HFFc6 (cell line): ENCODE measurements at regions not wholly inside any gene's neighbourhood (a gene's known extent, or its start where the extent isn't known, plus 50 kb on each side); places are given as distances from the start of the nearest gene placed in this dataset.

Experiments
- DNase-seq: peaks from one replicate; pipeline ENCODE4 v3.0.0-alpha.2; 2018
- H3K27ac Mint-ChIP-seq: 2 replicates; pipeline ENCODE4 v1.8.0; 2020; ENCODE audit warnings: mild to moderate bottlenecking, mixed read lengths
- H3K27me3 Mint-ChIP-seq: 2 replicates; pipeline ENCODE4 v1.8.0; 2021; ENCODE audit warnings: mild to moderate bottlenecking, moderate library complexity, mixed read lengths; ENCODE audit not compliant: insufficient read depth
- H3K36me3 Mint-ChIP-seq: 2 replicates; pipeline ENCODE4 v1.8.0; 2021; ENCODE audit warnings: low read depth, mixed read lengths
- H3K4me1 Mint-ChIP-seq: 2 replicates; pipeline ENCODE4 v1.8.0; 2020; ENCODE audit warnings: low read depth, mixed read lengths
- H3K4me3 Mint-ChIP-seq: 2 replicates; pipeline ENCODE4 v1.8.0; 2020; ENCODE audit warnings: mild to moderate bottlenecking, moderate library complexity, mixed read lengths
- H3K9me3 Mint-ChIP-seq: 2 replicates; pipeline ENCODE4 v1.8.0; 2020; ENCODE audit warnings: mild to moderate bottlenecking, mixed read lengths
- TF ChIP-seq, protein P1 (sequence below): fragments of 200-600 bp; sonication (generic); IDR thresholded peaks from 2 replicates; pipeline ENCODE4 v1.5.0; 2021; ENCODE audit warnings: antibody characterized with exemption, mild to moderate bottlenecking

DNA sequence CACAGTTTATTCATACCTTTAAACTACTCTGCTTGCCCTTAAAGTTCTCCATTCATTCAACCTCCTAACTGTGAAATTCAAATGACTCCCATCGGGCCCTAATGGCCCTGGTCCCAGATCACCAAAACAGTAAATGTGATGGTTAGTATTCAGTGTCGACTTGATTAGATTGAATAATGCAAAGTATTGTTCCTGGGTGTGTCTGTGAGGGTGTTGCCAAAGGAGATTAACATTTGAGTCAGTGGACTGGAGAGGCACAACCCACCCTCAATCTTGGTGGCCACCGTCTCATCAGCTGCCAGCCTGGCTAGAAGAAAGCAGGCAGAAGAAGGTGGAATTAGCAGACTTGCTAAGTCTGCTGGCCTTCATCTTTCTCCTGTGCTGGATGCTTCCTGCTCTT lies 80.1 kb upstream of the PLXNA4 start:
- Mint-ChIP-seq H3K36me3 (no peaks in the 10 kb centered on the region), H3K27ac (no peak overlapping the region), H3K27me3 (peaks cover 26% of the 10 kb centered on the region), H3K9me3 (no peaks in the 10 kb centered on the region; the same call in 1 of the 2 replicates), H3K4me1 (peaks cover 9% of the 10 kb centered on the region), H3K4me3 (no peak overlapping the region)
- TF ChIP-seq, protein P1, sequence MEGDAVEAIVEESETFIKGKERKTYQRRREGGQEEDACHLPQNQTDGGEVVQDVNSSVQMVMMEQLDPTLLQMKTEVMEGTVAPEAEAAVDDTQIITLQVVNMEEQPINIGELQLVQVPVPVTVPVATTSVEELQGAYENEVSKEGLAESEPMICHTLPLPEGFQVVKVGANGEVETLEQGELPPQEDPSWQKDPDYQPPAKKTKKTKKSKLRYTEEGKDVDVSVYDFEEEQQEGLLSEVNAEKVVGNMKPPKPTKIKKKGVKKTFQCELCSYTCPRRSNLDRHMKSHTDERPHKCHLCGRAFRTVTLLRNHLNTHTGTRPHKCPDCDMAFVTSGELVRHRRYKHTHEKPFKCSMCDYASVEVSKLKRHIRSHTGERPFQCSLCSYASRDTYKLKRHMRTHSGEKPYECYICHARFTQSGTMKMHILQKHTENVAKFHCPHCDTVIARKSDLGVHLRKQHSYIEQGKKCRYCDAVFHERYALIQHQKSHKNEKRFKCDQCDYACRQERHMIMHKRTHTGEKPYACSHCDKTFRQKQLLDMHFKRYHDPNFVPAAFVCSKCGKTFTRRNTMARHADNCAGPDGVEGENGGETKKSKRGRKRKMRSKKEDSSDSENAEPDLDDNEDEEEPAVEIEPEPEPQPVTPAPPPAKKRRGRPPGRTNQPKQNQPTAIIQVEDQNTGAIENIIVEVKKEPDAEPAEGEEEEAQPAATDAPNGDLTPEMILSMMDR = no peak
- no peak for DNase-seq

DNA sequence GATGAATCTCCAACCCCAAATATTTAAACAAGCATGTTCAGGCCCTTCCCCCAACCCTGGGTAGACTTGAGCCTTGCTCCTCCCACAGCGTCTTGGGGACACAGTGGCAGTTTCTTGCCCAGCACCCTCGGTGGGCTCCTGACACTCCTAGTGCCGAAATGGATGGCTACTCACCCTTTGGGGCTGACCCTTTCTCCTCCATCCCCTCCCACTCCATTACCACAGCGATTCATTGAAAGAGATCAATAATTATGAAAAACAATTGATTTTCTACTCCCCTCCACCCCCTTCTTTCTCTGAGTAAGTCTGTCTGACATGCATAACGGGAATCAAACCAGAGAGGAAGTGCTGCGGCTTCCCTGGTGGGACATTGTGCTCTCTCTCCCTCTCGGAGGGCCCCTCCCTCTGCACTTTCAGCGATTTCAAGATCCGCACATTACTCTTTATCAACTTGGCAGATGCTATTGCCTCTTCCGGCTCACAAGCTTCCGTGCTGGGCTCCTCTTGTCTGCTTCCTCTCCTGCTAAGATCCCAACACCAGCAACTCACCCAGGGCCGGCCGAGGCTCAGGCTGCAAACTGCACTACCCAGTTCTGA lies 79.0 kb upstream of the PLXNA4 start:
- DNase-seq = no peak
- TF ChIP-seq, protein P1 = no peak
- Mint-ChIP-seq H3K27ac (no peak overlapping the region), H3K36me3 (no peaks in the 10 kb centered on the region), H3K4me3 (peak overlapping the region; percentile 47; the same call in 1 of the 2 replicates), H3K27me3 (peaks cover 26% of the 10 kb centered on the region), H3K4me1 (peaks cover 19% of the 10 kb centered on the region), H3K9me3 (no peaks in the 10 kb centered on the region; the same call in 1 of the 2 replicates)

DNA sequence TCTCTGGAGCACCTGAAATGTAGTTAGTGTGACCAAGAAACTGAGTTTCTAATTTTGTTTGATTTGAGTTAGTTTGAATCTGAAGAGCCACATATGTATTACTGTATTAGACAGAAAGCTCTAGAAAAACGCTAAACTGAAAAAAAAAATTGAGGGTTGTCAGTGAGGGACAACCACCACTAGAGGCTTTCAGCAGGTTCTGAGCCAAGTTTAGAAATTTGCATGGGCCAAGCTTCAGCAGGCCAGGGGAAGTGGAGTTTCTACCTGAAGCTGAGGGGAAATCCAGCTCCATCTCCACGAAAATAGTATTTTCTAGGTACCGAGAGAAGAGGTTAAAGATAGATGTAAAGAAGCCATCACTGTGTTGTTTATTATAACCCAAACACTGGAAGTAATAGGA lies 77.9 kb upstream of the PLXNA4 start:
- no peaks in the 10 kb centered on the region for H3K36me3 Mint-ChIP-seq
- TF ChIP-seq, protein P1 = peak; percentile 68
- no peak for DNase-seq
- no peak overlapping the region for H3K27ac Mint-ChIP-seq
- no peak overlapping the region for H3K4me3 Mint-ChIP-seq
- H3K9me3 Mint-ChIP-seq = no peaks in the 10 kb centered on the region; the same call in 1 of the 2 replicates
- peaks cover 22% of the 10 kb centered on the region for H3K27me3 Mint-ChIP-seq
- H3K4me1 Mint-ChIP-seq = peaks cover 28% of the 10 kb centered on the region

DNA sequence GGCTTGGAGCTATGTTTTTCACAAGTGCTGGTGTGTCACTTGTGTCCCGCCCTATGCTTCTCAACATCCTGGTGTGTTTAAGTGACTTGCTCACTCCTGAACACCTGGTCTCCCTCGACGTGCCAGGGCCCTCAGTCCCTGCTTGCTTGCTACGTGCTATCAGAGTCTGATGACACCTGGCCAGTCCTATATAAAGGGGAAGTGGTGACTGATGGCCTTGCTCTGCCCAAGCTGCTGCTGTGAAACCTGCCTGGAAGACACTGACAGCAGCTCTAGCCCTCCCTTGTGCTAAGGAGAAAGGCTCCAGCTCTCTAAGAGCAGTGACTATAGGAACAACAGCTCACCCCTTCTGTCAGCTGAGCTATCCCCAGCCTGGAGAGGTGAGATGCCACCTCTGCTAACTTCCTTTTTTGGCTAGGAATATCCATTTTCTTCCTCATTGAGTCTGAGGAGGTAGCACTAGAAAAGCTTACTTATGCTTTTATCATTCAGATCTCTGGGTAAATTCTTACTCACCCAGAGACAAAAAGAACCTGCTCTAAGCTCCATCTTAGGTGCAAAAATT lies 77.2 kb upstream of the PLXNA4 start:
- Mint-ChIP-seq H3K36me3 (no peaks in the 10 kb centered on the region), H3K9me3 (no peaks in the 10 kb centered on the region; the same call in 1 of the 2 replicates), H3K4me3 (no peak overlapping the region), H3K27ac (no peak overlapping the region), H3K4me1 (peaks cover 28% of the 10 kb centered on the region), H3K27me3 (peaks cover 20% of the 10 kb centered on the region)
- TF ChIP-seq, protein P1 = no peak
- DNase-seq = no peak

DNA sequence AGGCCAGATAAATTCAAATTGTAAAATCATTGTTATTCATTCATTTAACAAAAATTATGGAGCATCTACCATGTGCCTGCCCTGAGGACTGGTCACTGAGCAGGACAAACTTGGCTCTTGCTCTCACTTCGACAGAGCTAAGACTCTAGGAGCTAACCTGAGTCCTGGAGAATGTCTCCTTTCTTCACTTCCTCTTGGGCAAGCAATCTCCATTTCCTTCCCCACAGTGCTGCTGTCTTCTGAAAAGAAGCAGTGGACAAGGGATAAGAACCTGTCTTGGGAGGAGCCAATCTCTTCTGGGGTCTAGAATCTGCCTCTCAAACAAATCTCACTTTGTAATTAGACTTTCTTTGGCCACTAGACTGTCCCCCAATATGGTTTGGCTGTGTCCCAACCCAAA lies 76.2 kb upstream of the PLXNA4 start:
- TF ChIP-seq, protein P1 = no peak
- peaks cover 19% of the 10 kb centered on the region for H3K27me3 Mint-ChIP-seq
- H3K27ac Mint-ChIP-seq = no peak overlapping the region
- H3K4me1 Mint-ChIP-seq = peaks cover 28% of the 10 kb centered on the region
- H3K9me3 Mint-ChIP-seq = no peaks in the 10 kb centered on the region
- no peak overlapping the region for H3K4me3 Mint-ChIP-seq
- H3K36me3 Mint-ChIP-seq = no peaks in the 10 kb centered on the region
- DNase-seq = no peak
